T-helper 17 cell (primary cell): ENCODE measurements at regions not wholly inside any gene's neighbourhood (a gene's known extent, or its start where the extent isn't known, plus 50 kb on each side); places are given as distances from the start of the nearest gene placed in this dataset.

Source experiments
- ATAC-seq: fragments of 150-1000 bp; cut with Tn5 transposase; 2 replicates; pipeline ENCODE4 v1.10.0; 2021; ENCODE audit warnings: mild to moderate bottlenecking, moderate library complexity
- DNase-seq, 3 donors: peaks; one replicate each; pipeline versions ENCODE4 v3.0.0 to v3.0.0-alpha.2; 2020 to 2021
- H3K9me3 ChIP-seq: one replicate; pipeline ENCODE4 v1.7.0; 2013; ENCODE audit warnings: low read length, mild to moderate bottlenecking; ENCODE audit not compliant: control insufficient read depth, poor library complexity, severe bottlenecking
- H3K27ac Mint-ChIP-seq: one replicate; pipeline ENCODE4 v1.8.0; 2022; ENCODE audit warnings: mild to moderate bottlenecking, moderate library complexity, mixed read lengths
- H3K27me3 Mint-ChIP-seq: one replicate; pipeline ENCODE4 v1.8.0; 2022; ENCODE audit warnings: mixed read lengths
- H3K36me3 Mint-ChIP-seq: one replicate; pipeline ENCODE4 v1.8.0; 2022; ENCODE audit warnings: low read depth, mixed read lengths
- H3K4me1 Mint-ChIP-seq: one replicate; pipeline ENCODE4 v1.8.0; 2022; ENCODE audit warnings: mild to moderate bottlenecking, mixed read lengths
- H3K4me3 Mint-ChIP-seq: one replicate; pipeline ENCODE4 v1.8.0; 2022; ENCODE audit warnings: mild to moderate bottlenecking, moderate library complexity, mixed read lengths

GRCh38 chr1:55420026-55420425 is 204.9 kb upstream of the USP24 start:
- no peaks in the 10 kb centered on the region for H3K9me3 ChIP-seq
- no peak for DNase-seq
- Mint-ChIP-seq H3K4me1 (no peaks in the 10 kb centered on the region), H3K4me3 (no peak overlapping the region), H3K27ac (no peak overlapping the region), H3K36me3 (no peaks in the 10 kb centered on the region), H3K27me3 (peaks cover 11% of the 10 kb centered on the region)
- ATAC-seq: no peak

- Mint-ChIP-seq H3K4me1 (no peaks in the 10 kb centered on the region), H3K4me3 (no peak overlapping the region)
- ATAC-seq: no peak
Measured at GRCh38 chr1:55418208-55419000, 203.2 kb upstream of the USP24 start.

GRCh38 chr1:55416164-55416842 is 201.1 kb upstream of the USP24 start:
- H3K27me3 Mint-ChIP-seq: peaks cover 7% of the 10 kb centered on the region
- H3K9me3 ChIP-seq: no peaks in the 10 kb centered on the region
- H3K4me3 Mint-ChIP-seq: no peak overlapping the region
- DNase-seq (no peak), ATAC-seq (no peak)
- no peaks in the 10 kb centered on the region for H3K36me3 Mint-ChIP-seq
- H3K4me1 Mint-ChIP-seq: no peaks in the 10 kb centered on the region
- no peak overlapping the region for H3K27ac Mint-ChIP-seq

More at GRCh38 chr1:55418208-55419000, 203.2 kb upstream of the USP24 start:
- no peak for DNase-seq
- Mint-ChIP-seq H3K36me3 (no peaks in the 10 kb centered on the region), H3K27me3 (peaks cover 7% of the 10 kb centered on the region), H3K27ac (no peak overlapping the region)
- H3K9me3 ChIP-seq: no peaks in the 10 kb centered on the region

- no peak overlapping the region for H3K27ac Mint-ChIP-seq
- H3K36me3 Mint-ChIP-seq: no peaks in the 10 kb centered on the region
- peaks cover 7% of the 10 kb centered on the region for H3K27me3 Mint-ChIP-seq
- DNase-seq (no peak), ATAC-seq (no peak)
- no peaks in the 10 kb centered on the region for H3K9me3 ChIP-seq
- H3K4me3 Mint-ChIP-seq: no peak overlapping the region
- no peaks in the 10 kb centered on the region for H3K4me1 Mint-ChIP-seq
Measured at GRCh38 chr1:55413286-55413685, 198.1 kb upstream of the USP24 start.

- H3K4me3 Mint-ChIP-seq: no peak overlapping the region
- H3K9me3 ChIP-seq: no peaks in the 10 kb centered on the region
- ATAC-seq: no peak
- H3K36me3 Mint-ChIP-seq: no peaks in the 10 kb centered on the region
- H3K4me1 Mint-ChIP-seq: no peaks in the 10 kb centered on the region
- no peak for DNase-seq
- peaks cover 7% of the 10 kb centered on the region for H3K27me3 Mint-ChIP-seq
- H3K27ac Mint-ChIP-seq: no peak overlapping the region
Measured at GRCh38 chr1:55412060-55412459, 196.9 kb upstream of the USP24 start.

- no peak overlapping the region for H3K27ac Mint-ChIP-seq
- ATAC-seq (no peak), DNase-seq (no peak)
- no peaks in the 10 kb centered on the region for H3K9me3 ChIP-seq
- no peak overlapping the region for H3K4me3 Mint-ChIP-seq
- peaks cover 24% of the 10 kb centered on the region for H3K27me3 Mint-ChIP-seq
- H3K36me3 Mint-ChIP-seq: no peaks in the 10 kb centered on the region
- no peaks in the 10 kb centered on the region for H3K4me1 Mint-ChIP-seq
Measured at GRCh38 chr1:55402671-55403464, 187.7 kb upstream of the USP24 start.

- no peaks in the 10 kb centered on the region for H3K9me3 ChIP-seq
- peaks cover 24% of the 10 kb centered on the region for H3K27me3 Mint-ChIP-seq
- no peaks in the 10 kb centered on the region for H3K4me1 Mint-ChIP-seq
- ATAC-seq (no peak), DNase-seq (no peak)
- H3K4me3 Mint-ChIP-seq: no peak overlapping the region
- no peak overlapping the region for H3K27ac Mint-ChIP-seq
- H3K36me3 Mint-ChIP-seq: no peaks in the 10 kb centered on the region
Measured at GRCh38 chr1:55402142-55402541, 187.0 kb upstream of the USP24 start.

GRCh38 chr1:55400508-55400907 is 185.3 kb upstream of the USP24 start:
- ATAC-seq: no peak
- Mint-ChIP-seq H3K4me3 (no peak overlapping the region), H3K27ac (no peak overlapping the region), H3K4me1 (no peaks in the 10 kb centered on the region), H3K27me3 (peaks cover 24% of the 10 kb centered on the region), H3K36me3 (no peaks in the 10 kb centered on the region)
- no peak for DNase-seq
- no peaks in the 10 kb centered on the region for H3K9me3 ChIP-seq

- no peak overlapping the region for H3K27ac Mint-ChIP-seq
- H3K9me3 ChIP-seq: no peaks in the 10 kb centered on the region
- DNase-seq: no peak
- peaks cover 17% of the 10 kb centered on the region for H3K27me3 Mint-ChIP-seq
- ATAC-seq: no peak
- no peak overlapping the region for H3K4me3 Mint-ChIP-seq
- H3K36me3 Mint-ChIP-seq: no peaks in the 10 kb centered on the region
- H3K4me1 Mint-ChIP-seq: no peaks in the 10 kb centered on the region
Measured at GRCh38 chr1:55399346-55399745, 184.2 kb upstream of the USP24 start.

- H3K27ac Mint-ChIP-seq: no peak overlapping the region
- no peaks in the 10 kb centered on the region for H3K4me1 Mint-ChIP-seq
- peaks cover 7% of the 10 kb centered on the region for H3K27me3 Mint-ChIP-seq
- DNase-seq (no peak), ATAC-seq (no peak)
- no peaks in the 10 kb centered on the region for H3K9me3 ChIP-seq
- no peaks in the 10 kb centered on the region for H3K36me3 Mint-ChIP-seq
- no peak overlapping the region for H3K4me3 Mint-ChIP-seq
Measured at GRCh38 chr1:55396381-55396891, 181.3 kb upstream of the USP24 start.

- Mint-ChIP-seq H3K4me1 (no peaks in the 10 kb centered on the region), H3K4me3 (no peak overlapping the region), H3K27me3 (no peaks in the 10 kb centered on the region), H3K27ac (no peak overlapping the region), H3K36me3 (no peaks in the 10 kb centered on the region)
- DNase-seq: no peak
- no peaks in the 10 kb centered on the region for H3K9me3 ChIP-seq
- ATAC-seq: no peak
Measured at GRCh38 chr1:55388960-55389359, 173.8 kb upstream of the USP24 start.

- DNase-seq (no peak), ATAC-seq (no peak)
- Mint-ChIP-seq H3K36me3 (no peaks in the 10 kb centered on the region), H3K27ac (peak overlapping the region; percentile 6), H3K27me3 (no peaks in the 10 kb centered on the region), H3K4me3 (no peak overlapping the region), H3K4me1 (no peaks in the 10 kb centered on the region)
- no peaks in the 10 kb centered on the region for H3K9me3 ChIP-seq
Measured at GRCh38 chr1:55387145-55387544, 172.0 kb upstream of the USP24 start.

- DNase-seq: no peak
- no peak for ATAC-seq
- Mint-ChIP-seq H3K4me3 (no peak overlapping the region), H3K36me3 (no peaks in the 10 kb centered on the region), H3K4me1 (no peaks in the 10 kb centered on the region), H3K27ac (peak overlapping the region; percentile 4), H3K27me3 (no peaks in the 10 kb centered on the region)
- no peaks in the 10 kb centered on the region for H3K9me3 ChIP-seq
Measured at GRCh38 chr1:55386456-55386855, 171.3 kb upstream of the USP24 start.
